ENCODE measurements at regions not wholly inside any gene's neighbourhood (a gene's known extent, or its start where the extent isn't known, plus 50 kb on each side); places are given as distances from the start of the nearest gene placed in this dataset.

- DNase-seq: no peak
- no peak overlapping the region for H3K27ac Mint-ChIP-seq
- Histone ChIP-seq H3K9ac (ENCODE audit: extremely low read depth, low read length, poor library complexity, severe bottlenecking) (no peak overlapping the region), H3K9me3 (ENCODE audit: control insufficient read depth, low read length) (no peaks in the 10 kb centered on the region), H3K36me3 (ENCODE audit: control insufficient read depth, insufficient read depth, low read length) (no peaks in the 10 kb centered on the region), H3K27ac (ENCODE audit: low read depth, low read length) (no peak overlapping the region), H3K4me1 (ENCODE audit: control insufficient read depth, insufficient read depth, low read length) (peaks cover 16% of the 10 kb centered on the region), H3K27me3 (ENCODE audit: control insufficient read depth, insufficient read depth, low read length, poor library complexity, severe bottlenecking) (no peaks in the 10 kb centered on the region), H3K4me3 (ENCODE audit: low read length) (no peak overlapping the region)
- H3K4me1 Mint-ChIP-seq: peaks cover 9% of the 10 kb centered on the region
- no peak overlapping the region for H3K4me3 Mint-ChIP-seq
- H3K36me3 Mint-ChIP-seq (ENCODE audit: low read depth): no peaks in the 10 kb centered on the region
- TF ChIP-seq, protein P1, sequence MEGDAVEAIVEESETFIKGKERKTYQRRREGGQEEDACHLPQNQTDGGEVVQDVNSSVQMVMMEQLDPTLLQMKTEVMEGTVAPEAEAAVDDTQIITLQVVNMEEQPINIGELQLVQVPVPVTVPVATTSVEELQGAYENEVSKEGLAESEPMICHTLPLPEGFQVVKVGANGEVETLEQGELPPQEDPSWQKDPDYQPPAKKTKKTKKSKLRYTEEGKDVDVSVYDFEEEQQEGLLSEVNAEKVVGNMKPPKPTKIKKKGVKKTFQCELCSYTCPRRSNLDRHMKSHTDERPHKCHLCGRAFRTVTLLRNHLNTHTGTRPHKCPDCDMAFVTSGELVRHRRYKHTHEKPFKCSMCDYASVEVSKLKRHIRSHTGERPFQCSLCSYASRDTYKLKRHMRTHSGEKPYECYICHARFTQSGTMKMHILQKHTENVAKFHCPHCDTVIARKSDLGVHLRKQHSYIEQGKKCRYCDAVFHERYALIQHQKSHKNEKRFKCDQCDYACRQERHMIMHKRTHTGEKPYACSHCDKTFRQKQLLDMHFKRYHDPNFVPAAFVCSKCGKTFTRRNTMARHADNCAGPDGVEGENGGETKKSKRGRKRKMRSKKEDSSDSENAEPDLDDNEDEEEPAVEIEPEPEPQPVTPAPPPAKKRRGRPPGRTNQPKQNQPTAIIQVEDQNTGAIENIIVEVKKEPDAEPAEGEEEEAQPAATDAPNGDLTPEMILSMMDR (conservative IDR thresholded peaks at IDR 0.05): no peak
- 88% methylated on average over 1 of the region's 1 CpG; no CpG with 5 or more reads in 1 of the 2 experiments for WGBS, 2 experiments (ENCODE audit: insufficient coverage in 1 of 2, insufficient read length in 1 of 2)
- no peaks in the 10 kb centered on the region for H3K9me3 Mint-ChIP-seq
- H3K27me3 Mint-ChIP-seq (ENCODE audit: insufficient read depth): no peaks in the 10 kb centered on the region
Observed at GRCh38 chr5:103617090-103617489, 54.5 kb upstream of the NUDT12 start.

DNA sequence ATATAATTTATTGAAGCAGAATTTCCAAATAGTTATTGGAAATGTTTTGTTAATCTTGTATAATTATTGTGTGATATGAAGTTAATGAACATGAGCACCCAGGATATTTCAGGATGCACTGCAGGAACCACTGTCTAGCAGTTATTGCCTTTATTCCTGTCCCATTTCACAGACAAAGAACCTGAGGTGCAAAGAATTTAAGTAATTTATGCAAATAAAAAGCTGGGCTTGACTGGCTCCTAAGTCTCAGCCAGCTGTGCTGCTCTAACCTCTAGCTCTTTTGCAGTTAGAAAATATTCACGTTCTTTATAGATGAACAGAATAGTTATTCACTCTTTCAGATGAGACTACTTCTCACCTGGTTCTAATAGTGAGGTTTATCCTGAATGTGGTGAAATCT is 50.0 kb upstream of the NUDT12 start:
- H3K36me3 ChIP-seq (ENCODE audit: control insufficient read depth, insufficient read depth, low read length): no peaks in the 10 kb centered on the region
- H3K9me3 ChIP-seq (ENCODE audit: control insufficient read depth, low read length): no peaks in the 10 kb centered on the region
- H3K9ac ChIP-seq (ENCODE audit: extremely low read depth, low read length, poor library complexity, severe bottlenecking): no peak overlapping the region
- DNase-seq: no peak
- H3K4me1 ChIP-seq (ENCODE audit: control insufficient read depth, insufficient read depth, low read length): peaks cover 10% of the 10 kb centered on the region
- no peak overlapping the region for H3K4me3 ChIP-seq (ENCODE audit: low read length)
- TF ChIP-seq, protein P1 (conservative IDR thresholded peaks at IDR 0.05): no peak
- H3K27ac ChIP-seq (ENCODE audit: low read depth, low read length): no peak overlapping the region
- no peaks in the 10 kb centered on the region for H3K27me3 Mint-ChIP-seq (ENCODE audit: insufficient read depth)
- peaks cover 9% of the 10 kb centered on the region for H3K4me1 Mint-ChIP-seq
- H3K36me3 Mint-ChIP-seq (ENCODE audit: low read depth): no peaks in the 10 kb centered on the region
- H3K27ac Mint-ChIP-seq: no peak overlapping the region
- H3K27me3 ChIP-seq (ENCODE audit: control insufficient read depth, insufficient read depth, low read length, poor library complexity, severe bottlenecking): no peaks in the 10 kb centered on the region
- H3K9me3 Mint-ChIP-seq: no peaks in the 10 kb centered on the region
- 69% methylated on average over 1 of the region's 1 CpG; no CpG with 5 or more reads in 1 of the 2 experiments for WGBS, 2 experiments (ENCODE audit: insufficient coverage in 1 of 2, insufficient read length in 1 of 2)
- no peak overlapping the region for H3K4me3 Mint-ChIP-seq

Measured in endodermal cell (in vitro differentiated cells).